ENCODE measurements at regions not wholly inside any gene's neighbourhood (a gene's known extent, or its start where the extent isn't known, plus 50 kb on each side); places are given as distances from the start of the nearest gene placed in this dataset.

- DNase-seq (ENCODE audit: low read depth) = no peak
- no peak for TF ChIP-seq POLR2A (IDR thresholded peaks at IDR 0.05; ENCODE audit: extremely low read depth, insufficient read length)
- TF ChIP-seq MAX (IDR thresholded peaks at IDR 0.05; ENCODE audit: low read depth, low read length) = no peak
- no peak for TF ChIP-seq CTCF (IDR thresholded peaks at IDR 0.05; ENCODE audit: low read depth, low read length)
- no peak for TF ChIP-seq MYC (IDR thresholded peaks at IDR 0.05; ENCODE audit: low read depth, low read length)
- H3K4me3 ChIP-seq (ENCODE audit: low read depth, low read length) = no peak overlapping the region
Observed at GRCh38 chr6:40170856-40171255, 236.6 kb upstream of the MOCS1 start.

GRCh38 chr6:40169878-40170277 lies 235.6 kb upstream of the MOCS1 start:
- TF ChIP-seq CTCF (IDR thresholded peaks at IDR 0.05; ENCODE audit: low read depth, low read length) (no peak), MAX (IDR thresholded peaks at IDR 0.05; ENCODE audit: low read depth, low read length) (no peak), POLR2A (IDR thresholded peaks at IDR 0.05; ENCODE audit: extremely low read depth, insufficient read length) (no peak), MYC (IDR thresholded peaks at IDR 0.05; ENCODE audit: low read depth, low read length) (no peak)
- no peak for DNase-seq (ENCODE audit: low read depth)

GRCh38 chr6:40166963-40167362 lies 232.7 kb upstream of the MOCS1 start:
- TF ChIP-seq CTCF (IDR thresholded peaks at IDR 0.05; ENCODE audit: low read depth, low read length) (no peak), POLR2A (IDR thresholded peaks at IDR 0.05; ENCODE audit: extremely low read depth, insufficient read length) (no peak), MYC (IDR thresholded peaks at IDR 0.05; ENCODE audit: low read depth, low read length) (no peak), MAX (IDR thresholded peaks at IDR 0.05; ENCODE audit: low read depth, low read length) (no peak)
- no peak for DNase-seq (ENCODE audit: low read depth)
- no peak overlapping the region for H3K4me3 ChIP-seq (ENCODE audit: low read depth, low read length)

More at GRCh38 chr6:40169878-40170277, 235.6 kb upstream of the MOCS1 start:
- H3K4me3 ChIP-seq (ENCODE audit: low read depth, low read length) = no peak overlapping the region

- no peak overlapping the region for H3K4me3 ChIP-seq (ENCODE audit: low read depth, low read length)
- no peak for DNase-seq (ENCODE audit: low read depth)
- no peak for TF ChIP-seq MAX (IDR thresholded peaks at IDR 0.05; ENCODE audit: low read depth, low read length)
- TF ChIP-seq MYC (IDR thresholded peaks at IDR 0.05; ENCODE audit: low read depth, low read length) = no peak
- TF ChIP-seq CTCF (IDR thresholded peaks at IDR 0.05; ENCODE audit: low read depth, low read length) = no peak
- no peak for TF ChIP-seq POLR2A (IDR thresholded peaks at IDR 0.05; ENCODE audit: extremely low read depth, insufficient read length)
Observed at GRCh38 chr6:40165036-40165709, 230.9 kb upstream of the MOCS1 start.

- H3K4me3 ChIP-seq (ENCODE audit: low read depth, low read length) = no peak overlapping the region
- TF ChIP-seq POLR2A (IDR thresholded peaks at IDR 0.05; ENCODE audit: extremely low read depth, insufficient read length) (no peak), CTCF (IDR thresholded peaks at IDR 0.05; ENCODE audit: low read depth, low read length) (no peak), MAX (IDR thresholded peaks at IDR 0.05; ENCODE audit: low read depth, low read length) (no peak), MYC (IDR thresholded peaks at IDR 0.05; ENCODE audit: low read depth, low read length) (no peak)
- DNase-seq (ENCODE audit: low read depth) = peak; percentile 2
Observed at GRCh38 chr6:40164345-40164755, 230.1 kb upstream of the MOCS1 start.

All from NB4 (cell line).